A549 (cell line): ENCODE measurements at regions not wholly inside any gene's neighbourhood (a gene's known extent, or its start where the extent isn't known, plus 50 kb on each side); places are given as distances from the start of the nearest gene placed in this dataset.

Experiments
- CTCF ChIP-seq: fragments of >200 bp; sonication (Bioruptor Twin); formaldehyde crosslinking; IDR thresholded peaks from 3 replicates; pipeline ENCODE4 v1.5.1; 2016
- EHMT2 ChIP-seq: fragments of 200-600 bp; sonication (generic); IDR thresholded peaks from 2 replicates; pipeline ENCODE4 v1.6.1; 2016; ENCODE audit warnings: antibody characterized with exemption, low read depth, mild to moderate bottlenecking, moderate library complexity
- HDAC2 ChIP-seq: fragments of 200-600 bp; sonication (generic); IDR thresholded peaks from 2 replicates; pipeline ENCODE4 v1.6.1; 2016
- HOXA7 ChIP-seq: fragments of 250-450 bp; sonication (Bioruptor Pico); IDR thresholded peaks from 2 replicates; pipeline ENCODE4 v1.5.0; 2020; ENCODE audit warnings: mild to moderate bottlenecking, moderate library complexity
- JUN ChIP-seq, 2 experiments: fragments of >200 bp; sonication (Bioruptor Twin); formaldehyde crosslinking; IDR thresholded peaks; 2 replicates in 1 of 2; 3 replicates in 1 of 2; pipeline ENCODE4 v1.6.1; 2016 to 2017
- MAFK ChIP-seq: fragments of 450-650 bp; IDR thresholded peaks from 2 replicates; pipeline ENCODE4 v1.6.1; 2014; ENCODE audit not compliant: partially characterized antibody
- NR3C1 ChIP-seq: fragments of >200 bp; sonication (Bioruptor Twin); formaldehyde crosslinking; IDR thresholded peaks from 3 replicates; pipeline ENCODE4 v1.6.1; 2017
- PBX3 ChIP-seq: IDR thresholded peaks from 2 replicates; pipeline ENCODE4 v1.6.1; 2012
- POLR2A ChIP-seq: IDR thresholded peaks from 2 replicates; pipeline ENCODE4 v1.6.1; 2012; ENCODE audit warnings: mild to moderate bottlenecking, low read length
- POLR2AphosphoS2 ChIP-seq: conservative IDR thresholded peaks from 2 replicates; pipeline ENCODE4 v1.6.1; 2012; ENCODE audit warnings: low read length, improper control_type of control experiment, inconsistent platforms
- RAD21 ChIP-seq, 2 experiments: fragments of >200 bp in 1 of 2; sonication (Bioruptor Twin) in 1 of 2; formaldehyde crosslinking in 1 of 2; IDR thresholded peaks in 1 of 2; conservative IDR thresholded peaks in 1 of 2; 2 replicates in 1 of 2; 3 replicates in 1 of 2; pipeline ENCODE4 v1.6.1; 2012 to 2018; ENCODE audit warnings: inconsistent platforms in 1 of 2
- RFX5 ChIP-seq: fragments of 450-650 bp; IDR thresholded peaks from 2 replicates; pipeline ENCODE4 v1.7.1; 2014; ENCODE audit warnings: antibody characterized with exemption, mild to moderate bottlenecking, moderate library complexity

- TF ChIP-seq POLR2A (no peak), EHMT2 (no peak), RAD21 (conservative IDR thresholded peaks at IDR 0.05 in 1 of 2, IDR thresholded peaks at IDR 0.05 in 1 of 2) (no peak), CTCF (no peak), PBX3 (no peak), JUN (IDR thresholded peaks at IDR 0.05) (no peak), NR3C1 (no peak), RFX5 (no peak), HDAC2 (no peak), MAFK (no peak), POLR2AphosphoS2 (no peak), HOXA7 (no peak)
Observed at GRCh38 chr6:151155095-151155494, 84.7 kb upstream of the AKAP12 start.
